ENCODE measurements at regions not wholly inside any gene's neighbourhood (a gene's known extent, or its start where the extent isn't known, plus 50 kb on each side); places are given as distances from the start of the nearest gene placed in this dataset.
"Not testable (repeated sequence)": the region's sequence is repeated elsewhere in the genome, so short reads cannot be mapped to it uniquely, and the experiment has no call there.

DNA sequence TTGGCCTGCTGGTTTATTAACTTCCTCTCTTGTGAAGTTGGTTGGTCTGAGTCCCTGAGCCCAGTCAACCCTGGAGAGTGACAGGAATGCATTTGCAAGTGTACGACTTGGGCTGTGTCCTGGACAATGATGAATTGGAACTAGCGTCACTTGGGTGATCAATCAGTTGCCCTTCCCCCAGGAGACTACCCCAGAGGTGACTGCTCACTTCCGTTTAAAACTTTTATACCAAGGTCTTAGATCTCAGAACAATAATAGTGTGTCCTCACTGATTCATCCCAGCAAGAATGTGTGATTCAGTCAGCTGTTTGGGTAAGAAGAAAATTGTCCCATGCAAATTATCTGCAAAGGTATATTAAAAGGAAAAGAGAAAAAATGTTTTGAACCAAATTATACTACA is 102.9 kb upstream of the ARMC3 start:
- H3K27ac Mint-ChIP-seq: no peak overlapping the region
- peaks cover 2% of the 10 kb centered on the region for H3K36me3 Mint-ChIP-seq
- H3K4me1 Mint-ChIP-seq: peaks cover 21% of the 10 kb centered on the region
- H3K9me3 Mint-ChIP-seq: peaks cover 15% of the 10 kb centered on the region
- TF ChIP-seq, protein P1, sequence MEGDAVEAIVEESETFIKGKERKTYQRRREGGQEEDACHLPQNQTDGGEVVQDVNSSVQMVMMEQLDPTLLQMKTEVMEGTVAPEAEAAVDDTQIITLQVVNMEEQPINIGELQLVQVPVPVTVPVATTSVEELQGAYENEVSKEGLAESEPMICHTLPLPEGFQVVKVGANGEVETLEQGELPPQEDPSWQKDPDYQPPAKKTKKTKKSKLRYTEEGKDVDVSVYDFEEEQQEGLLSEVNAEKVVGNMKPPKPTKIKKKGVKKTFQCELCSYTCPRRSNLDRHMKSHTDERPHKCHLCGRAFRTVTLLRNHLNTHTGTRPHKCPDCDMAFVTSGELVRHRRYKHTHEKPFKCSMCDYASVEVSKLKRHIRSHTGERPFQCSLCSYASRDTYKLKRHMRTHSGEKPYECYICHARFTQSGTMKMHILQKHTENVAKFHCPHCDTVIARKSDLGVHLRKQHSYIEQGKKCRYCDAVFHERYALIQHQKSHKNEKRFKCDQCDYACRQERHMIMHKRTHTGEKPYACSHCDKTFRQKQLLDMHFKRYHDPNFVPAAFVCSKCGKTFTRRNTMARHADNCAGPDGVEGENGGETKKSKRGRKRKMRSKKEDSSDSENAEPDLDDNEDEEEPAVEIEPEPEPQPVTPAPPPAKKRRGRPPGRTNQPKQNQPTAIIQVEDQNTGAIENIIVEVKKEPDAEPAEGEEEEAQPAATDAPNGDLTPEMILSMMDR (IDR thresholded peaks at IDR 0.05; ENCODE audit: unreplicated experiment): no peak
- DNase-seq (ENCODE audit: low spot score in 2 of 2, unreplicated experiment in 2 of 2): no peak
- H3K4me3 Mint-ChIP-seq: no peak overlapping the region
- no peaks in the 10 kb centered on the region for H3K27me3 Mint-ChIP-seq (ENCODE audit: low read depth)

DNA sequence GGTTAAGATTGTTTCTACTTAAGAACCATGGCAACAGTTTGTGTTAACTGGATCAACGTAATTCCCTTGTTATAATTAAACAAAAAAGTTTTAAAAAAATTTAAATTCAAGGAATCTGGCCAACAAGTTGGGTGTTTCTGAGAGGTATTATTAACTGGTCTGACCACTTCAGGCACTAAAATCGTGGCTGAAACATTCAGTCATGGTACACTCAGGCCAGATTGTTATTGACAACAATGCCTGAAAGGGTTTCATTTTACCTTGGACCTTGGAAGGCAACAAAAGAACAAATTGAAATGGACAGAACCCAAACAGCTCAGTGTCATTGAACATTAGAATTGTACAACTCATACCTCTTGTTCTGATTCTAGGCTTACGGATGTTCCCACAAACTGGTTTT is 103.3 kb upstream of the ARMC3 start:
- Mint-ChIP-seq H3K36me3 (peaks cover 2% of the 10 kb centered on the region), H3K4me3 (no peak overlapping the region), H3K4me1 (peaks cover 21% of the 10 kb centered on the region), H3K27me3 (ENCODE audit: low read depth) (no peaks in the 10 kb centered on the region), H3K9me3 (peaks cover 15% of the 10 kb centered on the region), H3K27ac (no peak overlapping the region)
- no peak for DNase-seq (ENCODE audit: low spot score in 2 of 2, unreplicated experiment in 2 of 2)
- TF ChIP-seq, protein P1 (IDR thresholded peaks at IDR 0.05; ENCODE audit: unreplicated experiment): no peak

DNA sequence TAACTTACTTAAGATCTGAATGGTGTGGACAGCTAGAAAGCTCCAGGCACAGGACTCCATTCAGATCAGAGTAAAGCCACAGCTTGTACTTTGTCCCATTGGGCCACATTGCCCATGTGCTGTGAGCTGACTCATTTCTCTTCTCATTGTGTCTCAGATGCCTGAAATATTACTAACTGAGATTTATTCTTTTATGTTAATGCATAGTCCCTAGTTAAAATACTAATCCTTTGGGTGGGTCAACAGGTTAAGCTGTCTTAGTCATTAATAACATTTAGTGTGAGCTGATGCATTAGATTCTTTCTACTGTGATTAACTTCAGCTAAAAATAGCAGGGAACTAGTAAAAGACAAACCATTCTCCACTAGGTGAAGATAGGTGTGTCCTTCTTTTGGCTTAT is 104.7 kb upstream of the ARMC3 start:
- no peak for DNase-seq (ENCODE audit: low spot score in 2 of 2, unreplicated experiment in 2 of 2)
- Mint-ChIP-seq H3K36me3 (peaks cover 2% of the 10 kb centered on the region), H3K4me1 (peaks cover 21% of the 10 kb centered on the region), H3K27me3 (ENCODE audit: low read depth) (no peaks in the 10 kb centered on the region), H3K4me3 (no peak overlapping the region), H3K27ac (no peak overlapping the region), H3K9me3 (peaks cover 10% of the 10 kb centered on the region)
- TF ChIP-seq, protein P1 (IDR thresholded peaks at IDR 0.05; ENCODE audit: unreplicated experiment): no peak

DNA sequence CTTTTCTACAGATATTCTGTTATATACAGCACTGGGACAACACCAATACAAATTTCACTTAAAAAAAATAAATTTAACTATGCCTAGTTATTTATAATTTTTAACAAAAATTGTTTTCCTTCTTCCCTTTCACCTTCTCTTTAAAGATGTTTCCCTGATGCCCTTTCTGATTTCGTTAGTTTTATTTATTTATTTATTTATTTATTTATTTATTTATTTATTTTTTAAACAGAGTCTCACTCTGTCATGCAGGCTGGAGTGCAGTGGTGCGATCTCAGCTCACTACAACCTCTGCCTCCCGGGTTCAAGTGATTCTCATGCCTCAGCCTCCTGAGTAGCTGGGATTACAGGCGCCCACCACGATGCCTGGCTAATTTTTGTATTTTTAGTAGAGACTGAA is 105.9 kb upstream of the ARMC3 start:
- not testable (repeated sequence) for H3K27ac Mint-ChIP-seq, H3K36me3 Mint-ChIP-seq, H3K9me3 Mint-ChIP-seq

DNA sequence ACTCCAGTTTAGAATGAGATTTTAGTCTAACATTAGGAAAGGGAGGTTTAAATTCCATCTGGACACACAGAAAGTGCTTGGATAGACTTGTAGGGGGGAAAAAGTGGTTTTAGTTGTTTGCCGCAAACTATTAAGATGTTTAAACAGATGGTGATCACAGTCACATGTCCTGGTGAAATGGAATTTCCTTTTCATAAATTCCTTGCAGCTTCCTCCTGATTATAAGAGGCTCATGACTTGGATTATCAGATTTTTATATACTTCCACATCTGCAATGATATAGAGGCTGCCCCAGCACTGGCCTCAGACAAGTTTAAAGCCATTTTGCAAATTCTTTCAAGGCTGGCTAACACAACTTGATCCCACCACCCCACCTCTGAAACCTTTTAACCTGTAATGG is 106.4 kb upstream of the ARMC3 start:
- no peaks in the 10 kb centered on the region for H3K27me3 Mint-ChIP-seq (ENCODE audit: low read depth)
- H3K9me3 Mint-ChIP-seq: peaks cover 5% of the 10 kb centered on the region
- no peaks in the 10 kb centered on the region for H3K36me3 Mint-ChIP-seq
- H3K27ac Mint-ChIP-seq: no peak overlapping the region
- DNase-seq (ENCODE audit: low spot score in 2 of 2, unreplicated experiment in 2 of 2): no peak
- no peak overlapping the region for H3K4me3 Mint-ChIP-seq
- TF ChIP-seq, protein P1 (IDR thresholded peaks at IDR 0.05; ENCODE audit: unreplicated experiment): no peak
- peaks cover 21% of the 10 kb centered on the region for H3K4me1 Mint-ChIP-seq

More for the DNA sequence above, 105.9 kb upstream of the ARMC3 start:
- H3K27me3 Mint-ChIP-seq (ENCODE audit: low read depth); H3K4me3 Mint-ChIP-seq; DNase-seq (ENCODE audit: low spot score in 2 of 2, unreplicated experiment in 2 of 2): not testable (repeated sequence)
- peaks cover 21% of the 10 kb centered on the region for H3K4me1 Mint-ChIP-seq

DNA sequence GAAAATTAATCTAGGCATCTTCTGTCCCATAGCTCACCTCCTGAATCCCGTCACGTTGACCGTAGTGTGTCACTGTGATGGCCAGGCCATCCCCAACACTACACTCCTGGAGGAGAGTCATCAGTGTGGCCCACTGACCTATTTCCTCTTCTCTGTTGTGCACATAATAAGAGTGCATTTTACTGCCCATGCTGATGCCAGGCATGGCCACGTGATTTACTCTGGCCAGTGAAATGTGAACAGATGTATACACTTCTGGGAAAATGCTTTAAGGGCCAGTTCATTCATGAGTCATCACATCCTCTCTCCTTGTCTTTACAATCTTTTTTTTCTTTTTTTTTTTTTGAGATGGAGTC is 101.9 kb upstream of the PIP4K2A start:
- Mint-ChIP-seq H3K27ac (no peak overlapping the region), H3K4me3 (no peak overlapping the region), H3K4me1 (peaks cover 12% of the 10 kb centered on the region), H3K36me3 (no peaks in the 10 kb centered on the region), H3K27me3 (ENCODE audit: low read depth) (no peaks in the 10 kb centered on the region), H3K9me3 (no peaks in the 10 kb centered on the region)
- no peak for DNase-seq (ENCODE audit: low spot score in 2 of 2, unreplicated experiment in 2 of 2)
- TF ChIP-seq, protein P1 (IDR thresholded peaks at IDR 0.05; ENCODE audit: unreplicated experiment): no peak

All from mesothelial cell of epicardium (in vitro differentiated cells).